Right ventricle myocardium superior (tissue), 1 donor: ENCODE measurements at regions not wholly inside any gene's neighbourhood (a gene's known extent, or its start where the extent isn't known, plus 50 kb on each side); places are given as distances from the start of the nearest gene placed in this dataset.
A peak's percentile ranks its signal among the peaks of the same experiment; 100 is the strongest.
"Not testable (repeated sequence)": the region's sequence is repeated elsewhere in the genome, so short reads cannot be mapped to it uniquely, and the experiment has no call there.

Experiments used
- ATAC-seq: fragments of 200-7000 bp; cut with Tn5 transposase; one replicate; pipeline ENCODE4 v1.9.1; 2020; ENCODE audit warnings: mild to moderate bottlenecking; ENCODE audit not compliant: poor library complexity
- DNase-seq: peaks from one replicate; pipeline ENCODE4 v3.0.0-alpha.2; 2020
- intact Hi-C: fragments of 100-400 bp; cut with DNase I; formaldehyde crosslinking; loops from one replicate; pipeline ENCODE4 v1.11.2; 2022
- donor health status: DM: no; HTN: yes; CAD: no; lungs with severe emphysema.

DNA sequence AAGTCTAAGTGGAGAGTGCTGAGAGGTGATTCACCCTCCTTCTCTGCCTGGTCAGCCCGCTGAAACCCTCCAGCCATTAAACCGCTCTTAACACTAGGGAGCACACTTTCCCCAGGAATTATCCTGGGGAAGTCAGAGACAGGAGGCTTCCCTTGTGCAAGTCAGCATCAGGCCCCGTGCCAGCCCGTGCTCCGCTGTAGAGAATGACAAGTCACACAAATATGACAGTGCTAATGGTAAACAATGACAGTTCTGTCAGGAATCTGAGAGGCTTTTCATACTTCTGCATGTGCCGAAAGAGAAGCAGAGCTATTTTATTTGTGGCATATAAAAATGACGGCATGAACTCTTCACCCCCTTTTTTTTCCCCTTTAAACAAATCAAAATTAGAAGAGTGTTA, 816.9 kb upstream of the SLC10A2 start:
- ATAC-seq (peak; percentile 99), DNase-seq (peak; percentile 91)
- intact Hi-C loops, result no loop called here

DNA sequence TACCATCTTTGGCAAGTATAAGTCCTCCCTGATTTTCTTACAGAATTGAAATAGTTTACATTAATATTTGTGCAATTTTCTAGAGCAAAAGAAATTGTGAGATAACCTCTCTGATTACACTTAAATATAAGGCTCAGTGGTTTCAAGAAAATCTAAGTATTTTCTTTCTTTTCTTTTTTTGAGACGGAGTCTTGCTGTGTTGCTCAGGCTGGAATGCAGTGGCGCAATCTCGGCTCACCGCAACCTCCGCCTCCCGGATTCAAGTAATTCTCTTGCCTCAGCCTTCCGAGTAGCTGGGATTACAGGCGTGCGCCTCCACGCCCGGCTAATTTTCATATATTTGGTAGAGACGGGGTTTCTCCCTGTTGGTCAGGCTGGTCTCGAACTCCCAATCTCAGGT, 813.9 kb upstream of the SLC10A2 start:
- intact Hi-C loops, DNase-seq, ATAC-seq: not testable (repeated sequence)

DNA sequence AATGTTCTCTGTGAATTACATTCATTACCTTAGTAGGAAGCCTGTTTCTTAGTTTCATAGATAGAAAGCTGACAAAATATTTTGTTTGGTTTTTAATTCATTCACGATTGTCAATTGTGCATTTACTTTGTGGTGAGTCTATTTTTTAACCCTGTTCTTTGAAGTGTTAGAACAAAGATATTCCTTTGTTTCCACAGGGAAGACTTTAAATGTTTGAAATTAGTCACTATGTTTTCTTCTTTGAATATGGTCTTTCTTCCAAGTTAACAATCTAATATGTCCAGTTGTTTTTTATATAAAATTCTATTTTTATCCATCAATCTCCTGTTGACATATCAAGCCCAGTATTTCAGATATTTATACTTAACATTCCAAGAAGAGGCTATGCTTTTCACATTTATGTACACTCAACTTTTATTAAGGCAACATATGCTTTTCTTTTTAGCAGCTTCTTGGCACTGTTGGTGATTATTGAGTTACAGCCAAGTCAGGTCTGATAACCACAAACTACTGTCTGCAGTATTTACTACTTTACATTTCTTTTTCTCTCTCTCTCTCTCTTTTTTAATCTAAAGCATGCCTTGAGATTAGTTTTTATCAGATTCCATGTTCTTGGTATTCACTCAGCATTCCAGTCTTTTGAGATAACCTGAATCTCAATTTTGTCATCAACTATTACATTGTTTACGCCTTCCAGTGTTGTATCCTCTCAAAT, 812.8 kb upstream of the SLC10A2 start:
- no peak for DNase-seq
- ATAC-seq, result no peak
- intact Hi-C loops, result no loop called here

DNA sequence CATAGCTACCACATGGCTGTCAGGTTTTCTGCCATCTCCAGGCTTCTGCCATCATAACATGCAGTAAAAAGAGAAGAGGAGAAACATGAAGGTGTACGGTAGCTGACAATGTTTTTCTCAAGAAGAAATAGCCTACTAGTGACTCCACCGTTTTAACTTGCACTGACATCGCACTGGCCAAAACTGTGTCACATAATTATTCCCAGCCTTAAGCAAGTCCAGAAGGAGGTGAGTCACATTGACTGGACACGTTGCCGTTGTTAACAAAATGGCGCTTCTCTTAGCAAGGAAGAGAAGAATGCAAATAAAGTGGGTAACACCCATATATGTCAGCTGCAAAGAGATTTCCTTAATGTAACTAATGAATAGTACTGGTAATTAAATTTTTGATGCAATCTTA, 810.4 kb upstream of the SLC10A2 start:
- intact Hi-C loops, result no loop called here
- DNase-seq (no peak), ATAC-seq (no peak)

DNA sequence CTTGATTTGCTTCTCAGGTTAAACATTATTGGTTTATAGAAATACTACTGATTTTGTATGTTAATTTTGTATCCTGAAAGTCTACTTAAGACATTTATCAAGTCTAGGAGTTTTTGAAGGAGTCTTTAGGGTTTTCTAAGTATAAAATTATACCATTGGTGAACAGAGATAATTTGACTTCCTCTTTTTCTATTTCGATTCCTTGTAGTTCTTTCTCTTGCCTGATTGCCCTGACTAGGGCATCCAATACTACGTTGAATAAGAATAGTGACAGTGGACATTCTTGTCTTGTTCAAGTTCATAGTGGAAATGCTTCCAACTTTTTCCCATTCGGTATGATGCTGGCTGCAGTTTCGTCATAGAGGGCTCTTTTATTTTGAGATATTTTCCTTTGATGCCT, 807.5 kb upstream of the SLC10A2 start:
- DNase-seq (no peak), ATAC-seq (no peak)

DNA sequence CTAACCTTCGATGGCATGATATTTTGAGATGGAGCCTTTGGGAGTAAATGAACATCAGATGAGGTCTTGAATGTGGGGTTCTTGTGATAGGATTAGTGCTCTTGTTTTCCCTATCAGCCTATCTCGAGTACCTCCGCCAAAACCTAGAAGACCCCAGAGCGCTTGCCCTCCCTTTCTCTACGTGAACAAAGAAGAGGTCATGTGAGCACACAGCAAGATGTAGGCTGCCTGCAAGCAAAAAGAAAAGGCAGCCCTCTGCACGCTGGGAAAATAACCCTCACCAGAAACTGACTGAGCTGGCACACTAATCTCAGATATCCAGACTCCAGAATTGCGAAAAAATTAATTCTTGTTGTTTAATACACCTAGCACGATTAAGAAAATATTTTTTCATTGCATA, 799.8 kb upstream of the SLC10A2 start:
- ATAC-seq (no peak), DNase-seq (no peak)
- intact Hi-C loops, result no loop called here

More for the DNA sequence above, 807.5 kb upstream of the SLC10A2 start:
- intact Hi-C loops, result no loop called here

DNA sequence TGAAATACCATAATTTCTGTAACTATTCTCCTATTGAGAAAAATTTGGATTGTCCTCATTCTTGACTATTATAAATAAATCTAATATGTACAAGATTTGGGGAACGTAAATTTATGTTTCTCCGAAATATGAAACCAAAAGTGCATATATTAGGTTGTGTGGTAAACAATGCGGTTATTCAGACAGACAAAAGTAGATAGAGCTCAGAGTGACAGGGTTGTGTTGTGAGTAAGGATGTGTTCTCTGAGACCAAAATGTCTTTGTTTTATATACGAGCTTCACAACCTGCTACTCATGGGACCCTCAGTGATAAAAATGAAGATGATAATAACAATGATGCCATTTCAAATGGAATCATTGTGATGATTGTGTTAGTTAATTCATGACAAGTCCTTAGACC, 796.3 kb upstream of the SLC10A2 start:
- intact Hi-C loops, result no loop called here
- no peak for DNase-seq
- ATAC-seq, result no peak

DNA sequence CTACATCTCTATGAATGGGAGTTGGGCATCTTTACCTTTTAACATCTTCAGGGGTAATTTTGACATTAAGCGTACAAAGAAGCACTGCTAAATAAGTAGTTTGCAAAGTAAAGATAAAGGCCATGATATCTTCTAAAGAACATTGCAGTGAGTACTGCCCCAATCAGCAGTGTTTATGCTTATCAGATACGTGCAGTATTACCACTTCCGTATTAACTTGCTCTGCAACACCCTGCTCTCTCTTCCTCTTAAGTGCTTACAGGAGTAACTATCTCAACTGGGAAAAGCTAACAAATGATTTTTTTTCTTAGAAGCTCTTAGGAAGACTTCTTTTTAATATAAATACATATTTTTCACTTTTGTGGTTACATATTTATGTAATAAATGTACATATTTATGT, 793.7 kb upstream of the SLC10A2 start:
- no peak for ATAC-seq
- intact Hi-C loops, result no loop called here
- no peak for DNase-seq

DNA sequence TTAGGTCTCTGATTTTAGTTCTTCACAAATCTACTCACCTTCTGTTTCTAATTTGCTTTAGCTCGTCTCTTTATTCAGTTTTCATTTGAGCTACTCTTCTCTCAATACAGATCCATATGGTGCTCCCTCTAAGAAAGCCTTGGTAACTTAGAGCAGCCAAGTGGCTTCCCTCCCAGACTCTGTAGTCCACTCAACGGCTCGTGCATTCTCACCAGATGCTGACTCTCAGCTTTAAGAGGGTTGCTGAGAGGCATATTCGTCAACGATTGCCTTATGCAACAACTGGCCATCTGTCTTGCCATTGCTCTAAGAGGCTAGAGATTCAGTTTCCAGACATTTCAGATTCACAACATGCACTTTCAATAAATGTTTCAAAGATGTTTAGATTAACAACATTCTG, 785.8 kb upstream of the SLC10A2 start:
- intact Hi-C loops, result no loop called here
- no peak for DNase-seq
- no peak for ATAC-seq

DNA sequence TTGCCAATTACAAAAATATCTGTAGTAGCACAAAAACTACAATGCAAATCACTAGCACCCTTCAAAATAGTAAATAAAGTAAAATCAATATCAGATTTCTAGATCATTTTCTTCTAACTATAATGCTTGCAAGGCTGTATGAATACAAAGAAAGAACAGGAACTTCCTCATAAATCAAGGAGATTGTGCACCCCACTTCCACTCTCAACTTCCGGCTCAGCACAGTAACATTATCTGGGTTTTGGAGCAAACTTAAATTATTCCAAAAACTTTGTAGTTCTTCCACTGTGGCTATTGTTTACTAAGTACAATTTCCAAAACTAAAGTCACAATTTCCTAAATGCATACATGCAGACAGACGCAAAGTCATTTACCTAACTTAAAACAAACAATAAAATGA, 778.3 kb upstream of the SLC10A2 start:
- DNase-seq (no peak), ATAC-seq (no peak)
- intact Hi-C loops, result no loop called here

DNA sequence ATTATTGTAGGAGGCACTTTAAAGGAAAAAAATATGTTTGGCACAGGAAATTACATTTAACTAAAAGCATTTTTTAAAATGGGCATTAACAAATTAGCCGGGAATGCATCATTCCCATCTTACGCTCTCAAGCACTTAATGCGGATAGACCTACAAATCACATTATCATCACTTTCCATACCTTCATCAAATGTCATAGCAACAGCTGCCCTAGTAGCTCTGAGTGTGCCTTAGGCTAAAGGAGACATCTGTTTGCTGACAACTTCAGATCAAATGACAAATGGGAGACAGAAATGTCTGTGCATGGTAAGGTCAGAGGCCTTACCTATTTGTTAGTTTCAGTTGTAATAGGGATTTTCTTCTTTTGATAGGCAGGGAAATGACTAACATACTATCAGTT, 773.2 kb upstream of the SLC10A2 start:
- ATAC-seq, result no peak
- intact Hi-C loops, result no loop called here
- no peak for DNase-seq

DNA sequence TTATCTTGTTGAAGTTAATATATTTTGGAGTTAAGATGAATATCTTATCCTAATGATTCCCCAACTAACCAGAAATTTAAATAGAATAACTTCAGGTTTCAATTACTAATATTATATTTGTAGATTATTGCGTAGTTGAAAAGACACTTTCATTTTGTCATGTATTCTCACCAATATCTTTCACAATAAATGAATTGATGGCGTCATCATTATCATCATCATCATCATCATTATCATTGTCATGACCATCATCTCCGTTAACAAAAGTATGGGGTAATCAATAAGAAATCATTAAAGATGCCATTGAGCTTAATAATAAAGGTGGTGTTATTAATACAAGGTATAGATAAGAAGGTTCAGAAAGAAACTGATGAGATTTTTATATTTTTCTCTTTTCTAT, 768.8 kb upstream of the SLC10A2 start:
- DNase-seq (no peak), ATAC-seq (no peak)
- intact Hi-C loops, result no loop called here

DNA sequence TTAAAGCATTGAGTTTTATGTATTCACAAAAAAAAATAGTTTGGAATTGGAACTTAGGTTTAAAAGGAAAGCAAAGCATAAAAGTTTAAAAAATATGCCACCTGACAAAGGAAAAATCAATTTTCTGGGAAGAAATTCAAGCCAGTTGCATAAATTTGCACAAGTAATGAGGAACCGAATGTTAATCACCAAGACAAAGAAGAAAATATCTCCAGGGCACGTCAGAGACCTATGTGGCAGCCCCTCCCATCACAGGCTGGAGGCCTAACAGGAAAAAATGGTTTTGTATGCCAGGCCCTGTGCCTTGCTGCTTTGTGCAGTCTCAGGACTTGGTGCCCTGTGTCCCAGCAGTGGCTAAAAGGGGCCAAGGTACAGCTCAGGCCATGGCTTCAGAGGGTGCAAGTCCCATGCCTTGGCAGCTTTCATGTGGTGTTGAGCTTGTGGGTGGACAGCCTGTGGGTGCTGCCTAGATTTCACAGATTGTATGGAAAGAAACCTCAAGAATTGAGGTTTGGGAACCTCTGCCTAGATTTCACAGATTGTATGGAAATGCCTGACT, 767.2 kb upstream of the SLC10A2 start:
- no peak for DNase-seq
- ATAC-seq, result no peak
- intact Hi-C loops, result no loop called here

DNA sequence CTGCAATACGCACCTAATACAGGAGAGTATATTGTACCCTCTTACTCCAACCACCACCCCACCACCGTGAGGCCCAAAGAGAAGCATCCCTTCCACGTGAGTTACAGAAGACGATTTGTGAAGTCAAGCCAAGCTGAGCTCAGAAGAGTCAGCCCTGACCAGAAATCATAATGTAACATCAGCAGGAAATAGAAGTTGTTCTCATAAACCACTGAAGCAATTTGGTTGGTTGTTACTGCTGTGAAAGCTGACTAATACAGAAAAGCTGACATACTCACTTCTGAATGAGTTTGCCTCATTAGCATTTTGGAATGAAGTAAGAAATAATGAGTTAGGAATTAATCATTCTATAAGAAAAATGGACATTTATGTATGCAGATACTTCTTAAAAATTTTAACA, 749.4 kb upstream of the SLC10A2 start:
- no peak for ATAC-seq
- intact Hi-C loops, result no loop called here
- DNase-seq, result no peak

DNA sequence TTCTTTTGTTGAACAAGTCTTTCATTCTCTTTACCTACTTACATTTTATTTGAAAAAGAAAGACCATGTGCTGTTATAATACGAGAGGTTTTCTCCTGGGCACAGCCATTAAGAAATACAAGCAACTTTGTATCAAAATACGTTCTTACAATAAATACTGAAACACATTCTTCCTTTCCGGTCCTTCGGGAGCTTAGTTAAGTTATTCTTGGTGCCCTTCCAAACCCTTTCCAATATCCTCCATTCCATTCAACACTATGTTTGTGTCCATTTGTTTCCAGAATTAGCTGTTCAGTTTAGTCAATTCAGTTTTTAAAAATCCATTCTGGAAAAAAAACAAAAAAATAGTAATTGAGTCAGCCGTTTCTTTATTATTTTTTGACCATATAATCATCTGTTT, 746.8 kb upstream of the SLC10A2 start:
- intact Hi-C loops, result no loop called here
- ATAC-seq, result peak; percentile 45
- DNase-seq, result no peak

DNA sequence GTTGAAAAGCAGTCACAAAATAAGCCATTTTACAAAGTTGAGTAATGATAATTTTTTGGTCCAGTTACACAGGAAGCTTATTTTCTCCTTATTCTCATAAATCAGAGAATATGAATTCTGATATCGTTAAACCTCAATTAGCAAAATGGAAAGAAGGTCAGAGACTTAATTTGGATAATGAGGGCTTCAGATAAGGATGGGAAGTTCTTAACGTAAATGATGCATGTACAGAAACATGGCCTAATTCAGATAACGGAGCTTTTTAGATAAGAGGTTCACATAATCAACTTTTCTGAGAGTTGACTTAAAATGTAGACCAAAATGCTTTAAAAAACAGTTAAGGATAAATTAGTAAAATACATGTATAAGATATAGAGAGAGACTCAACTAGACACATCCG, 746.3 kb upstream of the SLC10A2 start:
- intact Hi-C loops, result no loop called here
- no peak for DNase-seq
- ATAC-seq, result no peak

DNA sequence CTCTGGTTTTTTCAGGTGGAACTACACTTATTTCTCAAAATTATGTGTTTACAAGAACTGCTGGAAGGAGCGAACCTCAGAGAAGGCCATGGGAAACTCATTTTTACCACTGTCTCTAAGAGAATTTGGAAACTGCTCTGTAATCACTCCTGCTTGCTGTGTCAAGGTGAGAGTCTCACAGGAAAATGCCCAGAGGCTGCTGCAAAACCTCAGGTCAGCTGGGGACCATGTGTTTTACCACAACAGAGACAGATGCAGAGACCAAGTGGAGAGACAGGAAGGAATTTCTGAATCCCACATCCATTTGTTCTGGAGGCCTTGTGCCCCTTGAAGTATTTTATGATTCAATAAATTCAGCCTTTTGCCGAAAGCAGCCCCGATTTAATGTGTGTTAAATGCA, 743.8 kb upstream of the SLC10A2 start:
- ATAC-seq, result no peak
- no peak for DNase-seq
- intact Hi-C loops, result no loop called here

DNA sequence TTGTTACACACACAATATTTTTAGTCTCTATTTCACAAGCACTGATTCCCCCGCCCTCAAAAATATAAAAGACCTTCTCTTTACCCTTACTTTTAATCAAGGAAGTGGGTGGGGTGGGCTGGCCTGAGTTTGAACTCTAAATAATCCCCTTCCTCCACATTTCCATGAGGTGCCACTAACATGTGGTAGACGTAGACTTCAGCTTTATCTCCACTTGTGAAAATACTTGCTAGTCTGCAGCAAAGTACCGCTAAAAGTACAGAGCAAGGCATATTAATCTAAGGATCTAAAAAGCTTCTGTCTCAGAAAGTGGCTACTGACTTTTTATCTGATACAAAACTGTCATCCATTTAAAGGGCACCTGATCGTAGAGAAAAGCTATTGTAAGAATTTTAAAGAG, 739.6 kb upstream of the SLC10A2 start:
- ATAC-seq, result no peak
- intact Hi-C loops, result no loop called here

DNA sequence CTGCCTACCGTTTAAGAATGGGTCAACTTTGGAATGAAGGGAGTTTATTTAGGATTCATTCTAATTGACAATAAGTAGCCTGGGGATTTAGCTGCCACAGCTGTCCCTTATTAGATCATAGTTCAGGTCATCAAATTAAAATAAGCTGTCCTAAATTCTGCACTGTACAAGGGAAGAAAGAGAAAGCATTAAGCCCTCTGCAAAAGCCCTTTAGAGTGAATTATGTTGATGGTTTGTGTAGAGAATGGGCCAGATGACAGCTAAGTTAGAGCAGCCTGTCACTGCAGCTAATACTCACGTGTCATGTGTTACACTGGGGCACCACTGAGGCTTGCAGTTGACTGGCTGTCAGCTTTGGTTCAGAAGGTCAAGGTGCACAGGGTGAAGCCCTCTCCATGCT, 737.1 kb upstream of the SLC10A2 start:
- intact Hi-C loops, result no loop called here
- DNase-seq, result no peak
- no peak for ATAC-seq

More for the DNA sequence above, 739.6 kb upstream of the SLC10A2 start:
- no peak for DNase-seq

DNA sequence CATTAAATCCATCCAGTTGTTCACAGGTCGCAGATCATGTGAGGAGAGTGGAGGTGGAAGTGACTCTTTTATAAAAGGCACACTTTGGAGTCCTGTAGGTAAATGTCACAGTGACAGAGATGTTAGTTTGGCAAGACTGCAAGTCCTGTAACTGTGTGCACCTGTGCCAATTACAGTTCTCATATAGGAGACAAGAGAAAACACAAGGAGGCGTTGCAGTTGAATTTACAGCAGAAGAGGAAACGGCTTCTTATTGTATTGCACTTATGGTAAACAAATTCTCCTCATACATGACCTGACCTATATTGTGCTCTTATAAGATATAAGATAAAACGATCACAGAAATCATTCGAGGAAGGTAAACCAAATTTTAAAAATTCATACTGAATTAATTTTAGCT, 732.8 kb upstream of the SLC10A2 start:
- intact Hi-C loops, result no loop called here
- DNase-seq (no peak), ATAC-seq (no peak)

DNA sequence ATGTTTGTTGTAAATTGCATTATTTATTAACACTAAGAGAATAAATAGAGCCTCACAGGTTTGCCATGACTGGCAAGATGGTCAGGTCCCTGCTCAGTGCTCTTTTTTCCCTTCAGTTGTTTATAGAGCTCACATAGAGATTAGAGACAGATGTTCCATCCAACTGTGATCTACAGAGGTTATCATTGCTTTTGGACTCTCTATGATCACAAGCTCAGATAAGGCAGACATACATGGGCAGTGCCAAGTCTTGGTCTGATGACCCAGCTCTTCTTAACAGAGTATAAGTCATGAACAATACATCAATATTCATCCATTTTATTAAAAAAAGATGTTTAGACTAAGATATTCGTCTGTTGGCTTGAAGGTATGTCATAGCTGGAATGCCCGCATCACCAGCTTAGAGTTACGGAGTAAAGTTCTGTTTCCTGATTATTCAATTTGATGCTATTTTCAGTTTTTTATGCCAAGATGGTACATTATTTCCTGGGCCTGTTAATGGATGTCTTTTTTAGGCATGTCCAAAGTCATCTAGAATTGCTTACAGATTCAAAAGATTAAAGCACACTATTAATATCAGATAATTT, 729.8 kb upstream of the SLC10A2 start:
- DNase-seq (no peak), ATAC-seq (no peak)
- intact Hi-C loops, result no loop called here
